ENCODE measurements at regions not wholly inside any gene's neighbourhood (a gene's known extent, or its start where the extent isn't known, plus 50 kb on each side); places are given as distances from the start of the nearest gene placed in this dataset.

DNA sequence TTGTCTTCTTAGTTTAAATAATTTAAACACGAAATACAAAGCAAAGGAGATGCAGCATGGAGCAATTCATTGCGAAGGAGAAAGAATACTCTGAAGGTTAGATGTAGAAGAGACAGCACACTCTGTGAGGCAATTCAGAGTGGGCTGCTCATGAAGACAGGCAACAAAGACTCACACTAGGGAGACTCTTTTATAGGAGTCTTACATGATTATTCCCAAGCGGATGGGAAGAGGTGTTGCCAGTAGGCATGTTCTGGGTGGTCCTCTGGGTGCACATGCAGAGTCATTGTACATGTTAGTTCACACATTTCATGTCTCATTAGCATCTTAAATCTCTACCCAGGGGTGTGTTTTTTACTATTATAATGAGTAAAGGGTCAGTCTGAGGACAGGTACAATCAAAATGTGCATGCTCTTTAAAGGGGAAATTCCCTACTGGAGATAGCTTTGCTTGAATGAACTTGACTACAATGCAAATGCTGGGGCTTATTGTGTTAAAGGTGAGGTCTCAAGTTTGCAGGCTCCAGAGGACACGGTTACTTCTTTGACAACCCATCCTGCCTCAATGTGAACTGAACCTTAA is 275.5 kb downstream of the CDH19 start:
- H3K4me3 ChIP-seq (ENCODE audit: low read length), result no peak overlapping the region
- H3K4me1 ChIP-seq (ENCODE audit: low read length), result no peaks in the 10 kb centered on the region
- TF ChIP-seq, protein P1, sequence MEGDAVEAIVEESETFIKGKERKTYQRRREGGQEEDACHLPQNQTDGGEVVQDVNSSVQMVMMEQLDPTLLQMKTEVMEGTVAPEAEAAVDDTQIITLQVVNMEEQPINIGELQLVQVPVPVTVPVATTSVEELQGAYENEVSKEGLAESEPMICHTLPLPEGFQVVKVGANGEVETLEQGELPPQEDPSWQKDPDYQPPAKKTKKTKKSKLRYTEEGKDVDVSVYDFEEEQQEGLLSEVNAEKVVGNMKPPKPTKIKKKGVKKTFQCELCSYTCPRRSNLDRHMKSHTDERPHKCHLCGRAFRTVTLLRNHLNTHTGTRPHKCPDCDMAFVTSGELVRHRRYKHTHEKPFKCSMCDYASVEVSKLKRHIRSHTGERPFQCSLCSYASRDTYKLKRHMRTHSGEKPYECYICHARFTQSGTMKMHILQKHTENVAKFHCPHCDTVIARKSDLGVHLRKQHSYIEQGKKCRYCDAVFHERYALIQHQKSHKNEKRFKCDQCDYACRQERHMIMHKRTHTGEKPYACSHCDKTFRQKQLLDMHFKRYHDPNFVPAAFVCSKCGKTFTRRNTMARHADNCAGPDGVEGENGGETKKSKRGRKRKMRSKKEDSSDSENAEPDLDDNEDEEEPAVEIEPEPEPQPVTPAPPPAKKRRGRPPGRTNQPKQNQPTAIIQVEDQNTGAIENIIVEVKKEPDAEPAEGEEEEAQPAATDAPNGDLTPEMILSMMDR (IDR thresholded peaks at IDR 0.05; ENCODE audit: low read depth, low read length), result no peak
- no peak for TF ChIP-seq EZH2phosphoT487 (IDR thresholded peaks at IDR 0.05; ENCODE audit: low read depth)

DNA sequence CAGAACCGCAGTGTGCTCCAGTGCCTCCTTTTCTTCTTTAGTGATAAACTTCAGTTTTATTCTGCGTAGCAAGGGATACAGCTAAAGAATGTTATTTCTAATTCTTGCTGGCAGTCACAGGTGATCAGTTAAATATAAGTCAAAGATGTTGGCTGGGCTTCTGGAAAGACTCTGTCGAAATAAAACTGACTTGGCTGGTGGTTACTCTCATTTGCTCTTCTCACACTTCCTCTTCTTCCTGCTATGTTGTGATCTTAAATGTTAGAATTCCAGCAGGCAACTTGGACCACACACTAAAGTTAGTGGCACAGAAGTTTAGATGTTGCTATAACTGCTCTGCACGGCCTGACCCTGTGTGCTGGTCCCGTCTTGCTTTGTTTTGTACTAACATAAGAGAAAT is 278.6 kb downstream of the CDH19 start:
- Histone ChIP-seq H3K4me3 (ENCODE audit: low read length) (no peak overlapping the region), H3K9ac (ENCODE audit: low read length) (no peak overlapping the region), H3K4me1 (ENCODE audit: low read length) (no peaks in the 10 kb centered on the region), H3K27ac (ENCODE audit: low read length) (no peak overlapping the region), H3K9me3 (ENCODE audit: insufficient read depth, low read length) (no peaks in the 10 kb centered on the region), H3K4me2 (ENCODE audit: low read length) (no peak overlapping the region), H3K36me3 (replicated peaks; ENCODE audit: low read depth, low read length) (no peaks in the 10 kb centered on the region), H3K27me3 (ENCODE audit: low read depth, low read length) (no peaks in the 10 kb centered on the region), H2AFZ (ENCODE audit: low read depth, low read length) (no peak overlapping the region), H4K20me1 (ENCODE audit: insufficient read depth, low read length) (no peaks in the 10 kb centered on the region), H3K79me2 (ENCODE audit: low read length) (no peaks in the 10 kb centered on the region)
- TF ChIP-seq, protein P1 (IDR thresholded peaks at IDR 0.05; ENCODE audit: low read depth, low read length), result no peak
- no peak for TF ChIP-seq EZH2phosphoT487 (IDR thresholded peaks at IDR 0.05; ENCODE audit: low read depth)

More for the DNA sequence above, 275.5 kb downstream of the CDH19 start:
- Histone ChIP-seq H3K27me3 (ENCODE audit: low read depth, low read length) (no peaks in the 10 kb centered on the region), H3K27ac (ENCODE audit: low read length) (no peak overlapping the region), H3K9me3 (ENCODE audit: insufficient read depth, low read length) (no peaks in the 10 kb centered on the region), H2AFZ (ENCODE audit: low read depth, low read length) (no peak overlapping the region), H3K9ac (ENCODE audit: low read length) (no peak overlapping the region), H3K4me2 (ENCODE audit: low read length) (no peak overlapping the region), H4K20me1 (ENCODE audit: insufficient read depth, low read length) (no peaks in the 10 kb centered on the region), H3K36me3 (replicated peaks; ENCODE audit: low read depth, low read length) (no peaks in the 10 kb centered on the region), H3K79me2 (ENCODE audit: low read length) (no peaks in the 10 kb centered on the region)

DNA sequence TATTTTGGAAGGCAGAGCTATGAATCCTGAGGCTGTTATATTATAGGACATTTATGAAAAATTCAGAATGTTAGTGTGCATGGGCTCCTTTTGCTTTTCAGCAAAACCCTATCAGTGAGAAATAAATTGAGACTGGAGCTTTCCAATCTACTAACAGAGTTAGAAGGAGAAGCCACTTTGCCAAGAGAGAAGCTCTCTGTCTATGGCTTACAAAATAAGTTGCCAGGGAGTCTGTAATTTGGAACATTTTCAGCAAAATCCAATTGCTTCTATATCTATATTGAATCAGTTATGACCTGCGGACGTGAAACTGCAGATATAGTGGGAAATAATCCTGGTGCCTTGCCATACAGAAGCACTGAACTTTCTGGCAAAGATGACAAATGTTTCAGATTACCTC is 279.3 kb downstream of the CDH19 start:
- H3K4me3 ChIP-seq (ENCODE audit: low read length), result no peak overlapping the region
- no peak overlapping the region for H3K4me2 ChIP-seq (ENCODE audit: low read length)
- H2AFZ ChIP-seq (ENCODE audit: low read depth, low read length), result no peak overlapping the region
- no peaks in the 10 kb centered on the region for H3K36me3 ChIP-seq (replicated peaks; ENCODE audit: low read depth, low read length)
- H3K79me2 ChIP-seq (ENCODE audit: low read length), result no peaks in the 10 kb centered on the region
- TF ChIP-seq, protein P1 (IDR thresholded peaks at IDR 0.05; ENCODE audit: low read depth, low read length), result no peak
- no peak for TF ChIP-seq EZH2phosphoT487 (IDR thresholded peaks at IDR 0.05; ENCODE audit: low read depth)
- no peaks in the 10 kb centered on the region for H3K9me3 ChIP-seq (ENCODE audit: insufficient read depth, low read length)
- H3K27ac ChIP-seq (ENCODE audit: low read length), result no peak overlapping the region
- H3K27me3 ChIP-seq (ENCODE audit: low read depth, low read length), result no peaks in the 10 kb centered on the region
- H3K9ac ChIP-seq (ENCODE audit: low read length), result no peak overlapping the region
- H4K20me1 ChIP-seq (ENCODE audit: insufficient read depth, low read length), result no peaks in the 10 kb centered on the region
- no peaks in the 10 kb centered on the region for H3K4me1 ChIP-seq (ENCODE audit: low read length)

DNA sequence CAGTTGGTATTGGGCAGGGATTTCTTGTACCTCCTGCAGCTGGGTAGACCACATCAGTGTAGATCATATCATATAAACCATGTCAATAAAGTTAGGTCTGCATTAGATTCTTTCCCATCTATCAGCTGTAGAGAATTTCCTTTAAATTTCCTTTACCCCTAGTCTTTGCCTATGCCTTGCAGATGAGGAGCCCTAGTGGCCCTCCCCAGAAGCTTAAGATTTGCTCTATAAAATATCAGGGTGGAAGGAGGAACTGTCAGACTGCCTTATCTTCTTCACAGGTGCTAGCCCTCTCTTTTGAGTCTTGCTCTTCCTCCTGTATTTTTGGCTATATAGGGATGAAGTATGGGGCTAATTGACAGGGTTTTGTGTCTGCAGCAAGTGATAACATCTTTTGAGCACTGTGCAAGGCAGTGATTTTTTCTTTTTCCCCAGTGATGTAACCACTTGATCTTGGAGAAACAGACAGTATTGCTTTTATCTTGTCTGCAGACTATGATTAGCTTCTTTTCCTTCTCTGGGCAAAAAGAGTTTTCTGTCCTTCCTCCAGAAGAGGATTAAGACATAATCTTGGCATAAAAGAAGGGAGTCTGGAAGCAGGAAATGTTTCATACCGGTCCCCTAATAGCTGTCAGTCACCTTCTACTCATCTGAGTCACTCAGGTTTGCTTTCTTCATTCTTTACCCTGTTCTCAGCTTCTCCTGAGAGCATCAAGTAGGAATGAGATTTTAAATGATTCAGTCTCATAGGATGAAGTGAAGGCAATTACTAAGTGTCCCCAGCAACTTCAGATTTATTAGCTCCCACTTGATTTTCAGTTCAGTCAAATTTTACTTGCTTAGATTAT is 286.4 kb downstream of the CDH19 start:
- no peaks in the 10 kb centered on the region for H3K36me3 ChIP-seq (replicated peaks; ENCODE audit: low read depth, low read length)
- H3K4me1 ChIP-seq (ENCODE audit: low read length), result no peaks in the 10 kb centered on the region
- no peak overlapping the region for H3K9ac ChIP-seq (ENCODE audit: low read length)
- H3K27me3 ChIP-seq (ENCODE audit: low read depth, low read length), result no peaks in the 10 kb centered on the region
- H4K20me1 ChIP-seq (ENCODE audit: insufficient read depth, low read length), result no peaks in the 10 kb centered on the region
- no peaks in the 10 kb centered on the region for H3K9me3 ChIP-seq (ENCODE audit: insufficient read depth, low read length)
- H3K27ac ChIP-seq (ENCODE audit: low read length), result no peak overlapping the region
- no peak overlapping the region for H3K4me2 ChIP-seq (ENCODE audit: low read length)
- no peak overlapping the region for H3K4me3 ChIP-seq (ENCODE audit: low read length)
- TF ChIP-seq, protein P1 (IDR thresholded peaks at IDR 0.05; ENCODE audit: low read depth, low read length), result no peak
- no peak for TF ChIP-seq EZH2phosphoT487 (IDR thresholded peaks at IDR 0.05; ENCODE audit: low read depth)
- H3K79me2 ChIP-seq (ENCODE audit: low read length), result no peaks in the 10 kb centered on the region
- no peak overlapping the region for H2AFZ ChIP-seq (ENCODE audit: low read depth, low read length)

Data from OCI-LY3 (cell line).